K562 (cell line): ENCODE measurements at regions not wholly inside any gene's neighbourhood (a gene's known extent, or its start where the extent isn't known, plus 50 kb on each side); places are given as distances from the start of the nearest gene placed in this dataset.

Source experiments
- ATAC-seq: fragments of 200-7000 bp; cut with Tn5 transposase; 3 replicates; pipeline ENCODE4 v1.9.1; 2020; ENCODE audit warnings: moderate library complexity
- BruUV-seq: library from RNA; stranded (reverse); fragments of 400-500 nt; replicated peaks from 2 replicates; lab custom pipeline; 2021; lab: Mats Ljungman, UMichigan
- CTCF ChIA-PET: fragments of 300-600 bp; formaldehyde crosslinking; extraction: SDS; loops from one replicate; lab custom pipeline; 2021; ENCODE audit warnings: low intra/inter-chr PET ratio; lab: Yijun Ruan, JAX
- POLR2A ChIA-PET: fragments of 300-600, 350-650 bp; sonication (Branson Sonifier 250); formaldehyde crosslinking; extraction: SDS; loops from one replicate; lab custom pipeline; 2021; ENCODE audit warnings: antibody characterized with exemption, inconsistent platforms; lab: Yijun Ruan, JAX
- DNase-seq, 4 experiments: peaks; one replicate each; pipeline versions ENCODE4 v3.0.0 to v3.0.0-alpha.2; 2011 to 2018; ENCODE audit warnings: low spot score in 3 of 4, mixed read lengths in 3 of 4; ENCODE audit errors: extremely low read depth in 1 of 4
- FAIRE-seq: peaks from 2 replicates; lab custom pipeline; 2011; peaks lifted over from hg19 to GRCh38; lab: Jason Lieb, UNC
- H2AFZ ChIP-seq: 2 replicates; pipeline ENCODE4 v1.6.0; 2011; ENCODE audit warnings: low read depth, low read length, control low read depth, inconsistent platforms
- H3K27ac ChIP-seq: fragments of 200-600 bp; 3 replicates; pipeline ENCODE4 v1.8.0; 2011; ENCODE audit warnings: low read depth, mild to moderate bottlenecking, control low read depth, inconsistent platforms, low read length, moderate library complexity, mixed read lengths; ENCODE audit errors: extremely low read depth
- H3K27me3 ChIP-seq, 2 experiments: fragments of 300-600 bp in 1 of 2; 2 replicates in 1 of 2; 3 replicates in 1 of 2; pipeline versions ENCODE4 v1.6.0 to v1.8.0; 2011; ENCODE audit warnings: inconsistent platforms in 2 of 2, low read length in 2 of 2, mild to moderate bottlenecking in 1 of 2, mixed read lengths in 1 of 2, moderate library complexity in 1 of 2; ENCODE audit not compliant: control insufficient read depth in 2 of 2, insufficient read depth in 2 of 2
- H3K36me3 ChIP-seq: fragments of 300-600 bp; 3 replicates; pipeline ENCODE4 v1.8.0; 2011; ENCODE audit warnings: mild to moderate bottlenecking, low read length, inconsistent platforms; ENCODE audit not compliant: control insufficient read depth, insufficient read depth
- H3K4me1 ChIP-seq, 2 experiments: fragments of 200-600 bp in 1 of 2; replicated peaks in 1 of 2; 2 replicates in 1 of 2; 3 replicates in 1 of 2; pipeline versions ENCODE4 v1.5.1 to v1.8.0; 2011; ENCODE audit warnings: inconsistent platforms in 2 of 2, low read length in 2 of 2, mild to moderate bottlenecking in 1 of 2, mixed read lengths in 1 of 2, moderate library complexity in 1 of 2; ENCODE audit not compliant: control insufficient read depth in 2 of 2, insufficient read depth in 2 of 2
- H3K4me2 ChIP-seq: 2 replicates; pipeline ENCODE4 v1.6.1; 2011; ENCODE audit warnings: low read length, control low read depth, inconsistent platforms, mixed read lengths; ENCODE audit not compliant: insufficient read depth
- H3K4me3 ChIP-seq: fragments of 200-600 bp; sonication (generic), shearing (Covaris generic); 2 replicates; pipeline ENCODE4 v1.5.1; 2016; ENCODE audit warnings: control low read depth, inconsistent platforms
- H3K79me2 ChIP-seq: fragments of 200-600 bp; 3 replicates; pipeline ENCODE4 v1.8.0; 2011; ENCODE audit warnings: low read length, inconsistent platforms; ENCODE audit not compliant: control insufficient read depth, insufficient read depth
- H3K9ac ChIP-seq, 2 experiments: 2 replicates each; pipeline versions ENCODE4 v1.6.0 to v1.6.1; 2011; ENCODE audit warnings: low read depth in 2 of 2, low read length in 2 of 2, control low read depth in 1 of 2, inconsistent platforms in 1 of 2, mild to moderate bottlenecking in 1 of 2, mixed read lengths in 1 of 2; ENCODE audit not compliant: insufficient read depth in 1 of 2
- H3K9me1 ChIP-seq: one replicate; pipeline ENCODE4 v1.6.0; 2011; ENCODE audit warnings: inconsistent platforms, mild to moderate bottlenecking, low read length, moderate library complexity; ENCODE audit not compliant: control insufficient read depth, insufficient read depth
- H3K9me3 ChIP-seq: replicated peaks from 2 replicates; pipeline ENCODE4 v1.5.1; 2011; ENCODE audit warnings: low read depth, low read length, inconsistent platforms; ENCODE audit not compliant: control insufficient read depth, insufficient read depth
- H4K20me1 ChIP-seq: replicated peaks from 2 replicates; pipeline ENCODE4 v1.6.1; 2011; ENCODE audit warnings: low read length, inconsistent platforms, mixed read lengths; ENCODE audit not compliant: control insufficient read depth, insufficient read depth
- ELK1 ChIP-seq: sonication (generic); formaldehyde crosslinking; IDR thresholded peaks from 2 replicates; pipeline ENCODE4 v1.8.1; 2022; ENCODE audit warnings: missing genetic modification reagents
- POLR3G ChIP-seq: IDR thresholded peaks from 2 replicates; pipeline ENCODE4 v1.6.1; 2011; ENCODE audit not compliant: insufficient read length, insufficient replicate concordance; ENCODE audit errors: extremely low read depth
- SMAD2 ChIP-seq: fragments of 150-350 bp; IDR thresholded peaks from 2 replicates; pipeline ENCODE4 v1.6.1; 2014; ENCODE audit warnings: low read depth, mild to moderate bottlenecking, low read length
- WGBS: fragments of 100-300 bp; shearing (Covaris generic); methylation state at CpG from one replicate; pipeline ENCODE4 v1.1.6; 2016; ENCODE audit warnings: low coverage, mixed read lengths; ENCODE audit not compliant: insufficient coverage; ENCODE audit errors: missing lambda C conversion rate; 5-methylcytosine and 5-hydroxymethylcytosine counted together
- in situ Hi-C: fragments of 300-500 bp; cut with MboI; formaldehyde crosslinking; loops from 4 replicates; pipeline ENCODE4 v1.15.0; 2018; ENCODE audit warnings: inconsistent platforms, mixed read lengths
- intact Hi-C: fragments of 100-400 bp; cut with micrococcal nuclease; formaldehyde crosslinking; loops from 2 replicates; pipeline ENCODE4 v1.14.2; 2022
- TF ChIP-seq, protein P1 (sequence below): sonication (generic); formaldehyde crosslinking; IDR thresholded peaks from 2 replicates; pipeline ENCODE4 v1.8.0; 2023; ENCODE audit warnings: missing genetic modification reagents, mild to moderate bottlenecking, borderline replicate concordance

- TF ChIP-seq, protein P1, sequence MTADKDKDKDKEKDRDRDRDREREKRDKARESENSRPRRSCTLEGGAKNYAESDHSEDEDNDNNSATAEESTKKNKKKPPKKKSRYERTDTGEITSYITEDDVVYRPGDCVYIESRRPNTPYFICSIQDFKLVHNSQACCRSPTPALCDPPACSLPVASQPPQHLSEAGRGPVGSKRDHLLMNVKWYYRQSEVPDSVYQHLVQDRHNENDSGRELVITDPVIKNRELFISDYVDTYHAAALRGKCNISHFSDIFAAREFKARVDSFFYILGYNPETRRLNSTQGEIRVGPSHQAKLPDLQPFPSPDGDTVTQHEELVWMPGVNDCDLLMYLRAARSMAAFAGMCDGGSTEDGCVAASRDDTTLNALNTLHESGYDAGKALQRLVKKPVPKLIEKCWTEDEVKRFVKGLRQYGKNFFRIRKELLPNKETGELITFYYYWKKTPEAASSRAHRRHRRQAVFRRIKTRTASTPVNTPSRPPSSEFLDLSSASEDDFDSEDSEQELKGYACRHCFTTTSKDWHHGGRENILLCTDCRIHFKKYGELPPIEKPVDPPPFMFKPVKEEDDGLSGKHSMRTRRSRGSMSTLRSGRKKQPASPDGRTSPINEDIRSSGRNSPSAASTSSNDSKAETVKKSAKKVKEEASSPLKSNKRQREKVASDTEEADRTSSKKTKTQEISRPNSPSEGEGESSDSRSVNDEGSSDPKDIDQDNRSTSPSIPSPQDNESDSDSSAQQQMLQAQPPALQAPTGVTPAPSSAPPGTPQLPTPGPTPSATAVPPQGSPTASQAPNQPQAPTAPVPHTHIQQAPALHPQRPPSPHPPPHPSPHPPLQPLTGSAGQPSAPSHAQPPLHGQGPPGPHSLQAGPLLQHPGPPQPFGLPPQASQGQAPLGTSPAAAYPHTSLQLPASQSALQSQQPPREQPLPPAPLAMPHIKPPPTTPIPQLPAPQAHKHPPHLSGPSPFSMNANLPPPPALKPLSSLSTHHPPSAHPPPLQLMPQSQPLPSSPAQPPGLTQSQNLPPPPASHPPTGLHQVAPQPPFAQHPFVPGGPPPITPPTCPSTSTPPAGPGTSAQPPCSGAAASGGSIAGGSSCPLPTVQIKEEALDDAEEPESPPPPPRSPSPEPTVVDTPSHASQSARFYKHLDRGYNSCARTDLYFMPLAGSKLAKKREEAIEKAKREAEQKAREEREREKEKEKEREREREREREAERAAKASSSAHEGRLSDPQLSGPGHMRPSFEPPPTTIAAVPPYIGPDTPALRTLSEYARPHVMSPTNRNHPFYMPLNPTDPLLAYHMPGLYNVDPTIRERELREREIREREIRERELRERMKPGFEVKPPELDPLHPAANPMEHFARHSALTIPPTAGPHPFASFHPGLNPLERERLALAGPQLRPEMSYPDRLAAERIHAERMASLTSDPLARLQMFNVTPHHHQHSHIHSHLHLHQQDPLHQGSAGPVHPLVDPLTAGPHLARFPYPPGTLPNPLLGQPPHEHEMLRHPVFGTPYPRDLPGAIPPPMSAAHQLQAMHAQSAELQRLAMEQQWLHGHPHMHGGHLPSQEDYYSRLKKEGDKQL (CRISPR knock-in tag) = no peak
Measured at GRCh38 chr1:219460896-219461815, 151.7 kb downstream of the ZC3H11B start (continued).

- no TSS peak for BruUV-seq
Measured at GRCh38 chr1:219460081-219460895, 152.6 kb downstream of the ZC3H11B start.

More at GRCh38 chr1:219460081-219460895, 152.6 kb downstream of the ZC3H11B start:
- ChIA-PET POLR2A (no interaction called here), CTCF (no interaction called here)
- Histone ChIP-seq H3K4me1 (no peaks in the 10 kb centered on the region), H4K20me1 (no peaks in the 10 kb centered on the region), H3K4me3 (no peak overlapping the region), H3K4me2 (no peak overlapping the region), H3K9me1 (no peaks in the 10 kb centered on the region), H3K9ac (no peak overlapping the region), H3K27ac (no peak overlapping the region), H3K36me3 (no peaks in the 10 kb centered on the region), H3K27me3 (no peaks in the 10 kb centered on the region), H3K79me2 (no peaks in the 10 kb centered on the region), H3K9me3 (no peaks in the 10 kb centered on the region), H2AFZ (no peak overlapping the region)
- FAIRE-seq (no peak), DNase-seq (no peak), ATAC-seq (no peak)
- intact Hi-C loops = no loop called here
- in situ Hi-C loops = no loop called here
- no peak for TF ChIP-seq SMAD2
- TF ChIP-seq POLR3G = no peak
- TF ChIP-seq ELK1 (CRISPR knock-in tag) = no peak
- TF ChIP-seq, protein P1 (CRISPR knock-in tag) = no peak
- WGBS = 0% methylated on average over 2 of the region's 2 CpGs
